K562 (cell line): ENCODE measurements at regions not wholly inside any gene's neighbourhood (a gene's known extent, or its start where the extent isn't known, plus 50 kb on each side); places are given as distances from the start of the nearest gene placed in this dataset.

Source experiments
- ATAC-seq: fragments of 200-7000 bp; cut with Tn5 transposase; 3 replicates; pipeline ENCODE4 v1.9.1; 2020; ENCODE audit warnings: moderate library complexity
- BruUV-seq: library from RNA; stranded (reverse); fragments of 400-500 nt; replicated peaks from 2 replicates; lab custom pipeline; 2021; lab: Mats Ljungman, UMichigan
- CTCF ChIA-PET: fragments of 300-600 bp; formaldehyde crosslinking; extraction: SDS; loops from one replicate; lab custom pipeline; 2021; ENCODE audit warnings: low intra/inter-chr PET ratio; lab: Yijun Ruan, JAX
- POLR2A ChIA-PET: fragments of 300-600, 350-650 bp; sonication (Branson Sonifier 250); formaldehyde crosslinking; extraction: SDS; loops from one replicate; lab custom pipeline; 2021; ENCODE audit warnings: antibody characterized with exemption, inconsistent platforms; lab: Yijun Ruan, JAX
- DNase-seq, 4 experiments: peaks; one replicate each; pipeline versions ENCODE4 v3.0.0 to v3.0.0-alpha.2; 2011 to 2018; ENCODE audit warnings: low spot score in 3 of 4, mixed read lengths in 3 of 4; ENCODE audit errors: extremely low read depth in 1 of 4
- FAIRE-seq: peaks from 2 replicates; lab custom pipeline; 2011; peaks lifted over from hg19 to GRCh38; lab: Jason Lieb, UNC
- H2AFZ ChIP-seq: 2 replicates; pipeline ENCODE4 v1.6.0; 2011; ENCODE audit warnings: low read depth, low read length, control low read depth, inconsistent platforms
- H3K27ac ChIP-seq: fragments of 200-600 bp; 3 replicates; pipeline ENCODE4 v1.8.0; 2011; ENCODE audit warnings: low read depth, mild to moderate bottlenecking, control low read depth, inconsistent platforms, low read length, moderate library complexity, mixed read lengths; ENCODE audit errors: extremely low read depth
- H3K27me3 ChIP-seq, 2 experiments: fragments of 300-600 bp in 1 of 2; 2 replicates in 1 of 2; 3 replicates in 1 of 2; pipeline versions ENCODE4 v1.6.0 to v1.8.0; 2011; ENCODE audit warnings: inconsistent platforms in 2 of 2, low read length in 2 of 2, mild to moderate bottlenecking in 1 of 2, mixed read lengths in 1 of 2, moderate library complexity in 1 of 2; ENCODE audit not compliant: control insufficient read depth in 2 of 2, insufficient read depth in 2 of 2
- H3K36me3 ChIP-seq: fragments of 300-600 bp; 3 replicates; pipeline ENCODE4 v1.8.0; 2011; ENCODE audit warnings: mild to moderate bottlenecking, low read length, inconsistent platforms; ENCODE audit not compliant: control insufficient read depth, insufficient read depth
- H3K4me1 ChIP-seq, 2 experiments: fragments of 200-600 bp in 1 of 2; replicated peaks in 1 of 2; 2 replicates in 1 of 2; 3 replicates in 1 of 2; pipeline versions ENCODE4 v1.5.1 to v1.8.0; 2011; ENCODE audit warnings: inconsistent platforms in 2 of 2, low read length in 2 of 2, mild to moderate bottlenecking in 1 of 2, mixed read lengths in 1 of 2, moderate library complexity in 1 of 2; ENCODE audit not compliant: control insufficient read depth in 2 of 2, insufficient read depth in 2 of 2
- H3K4me2 ChIP-seq: 2 replicates; pipeline ENCODE4 v1.6.1; 2011; ENCODE audit warnings: low read length, control low read depth, inconsistent platforms, mixed read lengths; ENCODE audit not compliant: insufficient read depth
- H3K4me3 ChIP-seq: fragments of 200-600 bp; sonication (generic), shearing (Covaris generic); 2 replicates; pipeline ENCODE4 v1.5.1; 2016; ENCODE audit warnings: control low read depth, inconsistent platforms
- H3K79me2 ChIP-seq: fragments of 200-600 bp; 3 replicates; pipeline ENCODE4 v1.8.0; 2011; ENCODE audit warnings: low read length, inconsistent platforms; ENCODE audit not compliant: control insufficient read depth, insufficient read depth
- H3K9ac ChIP-seq, 2 experiments: 2 replicates each; pipeline versions ENCODE4 v1.6.0 to v1.6.1; 2011; ENCODE audit warnings: low read depth in 2 of 2, low read length in 2 of 2, control low read depth in 1 of 2, inconsistent platforms in 1 of 2, mild to moderate bottlenecking in 1 of 2, mixed read lengths in 1 of 2; ENCODE audit not compliant: insufficient read depth in 1 of 2
- H3K9me1 ChIP-seq: one replicate; pipeline ENCODE4 v1.6.0; 2011; ENCODE audit warnings: inconsistent platforms, mild to moderate bottlenecking, low read length, moderate library complexity; ENCODE audit not compliant: control insufficient read depth, insufficient read depth
- H3K9me3 ChIP-seq: replicated peaks from 2 replicates; pipeline ENCODE4 v1.5.1; 2011; ENCODE audit warnings: low read depth, low read length, inconsistent platforms; ENCODE audit not compliant: control insufficient read depth, insufficient read depth
- H4K20me1 ChIP-seq: replicated peaks from 2 replicates; pipeline ENCODE4 v1.6.1; 2011; ENCODE audit warnings: low read length, inconsistent platforms, mixed read lengths; ENCODE audit not compliant: control insufficient read depth, insufficient read depth
- CHCHD3 ChIP-seq: fragments of 250-450 bp; sonication (Bioruptor Pico); IDR thresholded peaks from 2 replicates; pipeline ENCODE4 v2.1.2; 2022; ENCODE audit warnings: mild to moderate bottlenecking
- GTF2B ChIP-seq: IDR thresholded peaks from 2 replicates; pipeline ENCODE4 v1.6.1; 2011; ENCODE audit not compliant: insufficient read length; ENCODE audit errors: extremely low read depth
- L3MBTL2 ChIP-seq: fragments of 450-650 bp; IDR thresholded peaks from 2 replicates; pipeline ENCODE4 v1.6.1; 2016; ENCODE audit warnings: mild to moderate bottlenecking, moderate library complexity
- PRMT5 ChIP-seq: sonication (generic); formaldehyde crosslinking; IDR thresholded peaks from 2 replicates; pipeline ENCODE4 v1.5.0; 2020; ENCODE audit warnings: missing genetic modification reagents
- USF2 ChIP-seq: sonication (generic); formaldehyde crosslinking; IDR thresholded peaks from 2 replicates; pipeline ENCODE4 v1.5.0; 2020; ENCODE audit warnings: missing genetic modification reagents
- WGBS: fragments of 100-300 bp; shearing (Covaris generic); methylation state at CpG from one replicate; pipeline ENCODE4 v1.1.6; 2016; ENCODE audit warnings: low coverage, mixed read lengths; ENCODE audit not compliant: insufficient coverage; ENCODE audit errors: missing lambda C conversion rate; 5-methylcytosine and 5-hydroxymethylcytosine counted together
- in situ Hi-C: fragments of 300-500 bp; cut with MboI; formaldehyde crosslinking; loops from 4 replicates; pipeline ENCODE4 v1.15.0; 2018; ENCODE audit warnings: inconsistent platforms, mixed read lengths
- intact Hi-C: fragments of 100-400 bp; cut with micrococcal nuclease; formaldehyde crosslinking; loops from 2 replicates; pipeline ENCODE4 v1.14.2; 2022

- Histone ChIP-seq H3K4me1 (peaks cover 0 to 3% of the 10 kb centered on the region in 2 experiments; a peak in 1 of 5 replicates), H3K27me3 (peaks cover 0 to 18% of the 10 kb centered on the region in 2 experiments; a peak in 1 of 5 replicates), H3K4me3 (no peak overlapping the region), H2AFZ (no peak overlapping the region), H3K4me2 (no peak overlapping the region), H3K79me2 (no peaks in the 10 kb centered on the region), H4K20me1 (no peaks in the 10 kb centered on the region), H3K36me3 (no peaks in the 10 kb centered on the region), H3K9me1 (no peaks in the 10 kb centered on the region), H3K27ac (no peak overlapping the region), H3K9me3 (no peaks in the 10 kb centered on the region), H3K9ac (no peak overlapping the region)
- FAIRE-seq: no peak
- no TSS peak for BruUV-seq
- no peak for ATAC-seq
- ChIA-PET CTCF (no interaction called here), POLR2A (no interaction called here)
- intact Hi-C loops: no loop called here
- under 1% methylated on average over 17 of the region's 17 CpGs for WGBS
- TF ChIP-seq USF2 (CRISPR knock-in tag) (peak; percentile 42), L3MBTL2 (0 out of 2 replicates have a peak, but pooled peaks have one; percentile 26), GTF2B (no peak), CHCHD3 (no peak), PRMT5 (CRISPR knock-in tag) (no peak)
- DNase-seq: no peak
- in situ Hi-C loops: no loop called here
Observed at GRCh38 chr5:2239201-2239910, 356.6 kb upstream of the IRX4 start.
